Cerebellar cortex (tissue), 1 donor: ENCODE measurements at regions not wholly inside any gene's neighbourhood (a gene's known extent, or its start where the extent isn't known, plus 50 kb on each side); places are given as distances from the start of the nearest gene placed in this dataset.
"Not testable (repeated sequence)": the region's sequence is repeated elsewhere in the genome, so short reads cannot be mapped to it uniquely, and the experiment has no call there.

Source experiments
- DNase-seq: peaks from one replicate; pipeline ENCODE4 v3.0.0-alpha.2; 2015; ENCODE audit warnings: low spot score

DNA sequence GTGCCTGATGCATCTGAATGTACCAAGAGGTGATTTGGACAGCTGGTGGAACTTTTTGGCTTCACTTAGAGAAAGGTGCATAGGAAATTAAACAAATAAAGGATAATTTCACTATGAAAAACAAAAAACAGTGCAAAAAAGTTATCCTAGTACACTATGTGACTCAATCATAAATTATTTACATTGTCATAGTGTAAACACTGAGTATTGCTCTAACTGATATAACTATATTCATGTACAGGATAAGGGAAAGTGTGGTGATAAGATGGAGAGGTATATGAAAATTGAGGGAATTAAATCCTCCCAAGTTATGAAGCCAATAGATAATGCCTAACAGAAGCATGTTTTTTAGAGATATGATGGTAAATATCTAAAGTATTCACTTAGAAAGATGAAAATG is 50.2 kb upstream of the CPNE4 start:
- DNase-seq = no peak

- DNase-seq = no peak
Measured at GRCh38 chr3:132087356-132087755, 52.5 kb upstream of the CPNE4 start.

GRCh38 chr3:132088291-132088690 is 53.5 kb upstream of the CPNE4 start:
- no peak for DNase-seq

GRCh38 chr3:132090921-132091320 is 56.1 kb upstream of the CPNE4 start:
- DNase-seq = no peak

DNA sequence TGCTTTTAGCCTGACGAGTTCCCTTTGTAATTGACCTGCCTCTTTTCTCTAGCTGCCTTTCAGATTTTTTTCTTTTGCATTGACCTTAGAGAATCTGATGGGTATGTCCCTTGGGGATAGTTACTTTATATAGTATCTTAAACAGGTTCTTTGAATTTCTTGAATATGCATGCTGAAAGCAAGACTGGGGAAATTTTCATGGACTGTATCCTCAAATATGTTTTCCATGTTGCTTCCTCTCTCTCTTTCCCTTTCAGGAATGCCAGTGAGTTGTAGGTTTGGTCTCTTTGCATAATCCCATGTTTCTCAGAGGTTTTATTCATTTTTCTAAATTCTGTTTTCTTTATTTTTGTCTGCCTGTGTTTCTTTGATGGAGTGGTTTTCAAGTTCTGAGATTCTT is 81.8 kb upstream of the CPNE4 start:
- no peak for DNase-seq

DNA sequence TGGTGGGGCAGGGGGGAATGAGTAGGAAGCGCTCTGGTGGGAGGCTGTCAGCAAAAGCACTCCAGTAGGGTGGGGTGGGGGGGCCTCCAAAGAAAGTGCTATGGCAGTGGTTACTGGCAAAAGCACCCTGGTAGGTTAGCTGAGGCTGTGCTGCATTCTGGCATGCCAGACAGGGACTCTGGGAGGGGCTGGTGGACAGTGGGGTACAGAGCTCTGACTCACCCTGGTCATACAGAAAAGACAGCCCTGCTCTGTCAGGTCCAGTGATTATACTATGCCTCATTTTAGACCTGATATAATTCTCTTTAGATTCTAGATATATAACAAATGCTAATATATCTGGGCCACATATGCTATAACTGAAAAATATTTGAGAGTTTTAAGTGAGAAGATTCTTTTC is 82.8 kb upstream of the CPNE4 start:
- no peak for DNase-seq

GRCh38 chr3:132119531-132119930 is 84.7 kb upstream of the CPNE4 start:
- DNase-seq = no peak

- no peak for DNase-seq
Measured at GRCh38 chr3:132124096-132124495, 89.3 kb upstream of the CPNE4 start.

- DNase-seq = no peak
Measured at GRCh38 chr3:132124651-132125284, 90.0 kb upstream of the CPNE4 start.

GRCh38 chr3:132134611-132135010 is 99.8 kb upstream of the CPNE4 start:
- DNase-seq = no peak

DNA sequence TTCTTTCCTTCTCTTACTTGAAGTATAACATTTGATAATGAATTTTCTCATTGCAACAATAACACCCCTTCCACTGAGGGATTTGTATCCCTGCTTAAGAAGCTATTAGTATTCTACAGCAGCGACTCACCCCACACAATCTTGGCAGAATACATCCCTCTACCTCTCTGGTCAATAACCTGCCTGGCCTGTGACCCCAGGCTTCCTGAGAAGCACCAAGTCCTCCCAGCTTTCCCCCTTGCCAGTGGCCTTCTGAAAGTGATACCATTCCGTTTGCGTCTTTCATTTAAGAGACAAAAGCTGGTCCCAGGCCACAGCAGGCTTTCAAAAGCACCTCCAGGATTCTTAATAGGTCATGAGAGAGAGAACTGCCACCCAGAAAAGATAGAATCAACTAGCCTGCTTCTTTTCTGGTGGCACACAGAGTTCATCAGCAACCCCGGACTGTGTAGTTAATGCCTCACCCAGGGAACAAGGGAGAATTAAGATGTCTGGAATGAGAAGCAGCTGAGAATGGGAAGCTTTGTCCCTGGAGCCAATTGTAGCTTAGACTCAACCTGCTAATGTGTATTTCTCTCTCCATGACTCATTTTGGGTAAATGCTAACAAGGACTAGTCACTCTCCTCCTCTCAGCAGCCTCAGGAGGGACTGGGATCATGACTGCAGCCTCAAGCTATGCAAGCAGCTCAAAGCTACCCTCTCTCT is 101.0 kb upstream of the CPNE4 start:
- DNase-seq = no peak

- DNase-seq = no peak
Measured at GRCh38 chr3:132136334-132136716, 101.5 kb upstream of the CPNE4 start.

DNA sequence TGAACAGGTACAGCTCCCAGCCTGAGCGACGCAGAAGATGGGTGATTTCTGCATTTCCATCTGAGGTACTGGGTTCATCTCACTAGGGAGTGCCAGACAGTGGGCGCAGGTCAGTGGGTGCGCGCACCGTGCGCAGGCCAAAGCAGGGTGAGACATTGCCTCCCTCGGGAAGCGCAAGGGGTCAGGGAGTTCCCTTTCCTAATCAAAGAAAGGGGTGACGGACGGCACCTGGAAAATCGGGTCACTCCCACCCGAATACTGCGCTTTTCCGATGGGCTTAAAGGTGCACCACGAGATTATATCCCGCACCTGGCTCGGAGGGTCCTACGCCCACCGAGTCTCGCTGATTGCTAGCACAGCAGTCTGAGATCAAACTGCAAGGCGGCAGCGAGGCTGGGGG is 102.1 kb upstream of the CPNE4 start:
- not testable (repeated sequence) for DNase-seq

GRCh38 chr3:132145833-132146232 is 111.0 kb upstream of the CPNE4 start:
- no peak for DNase-seq

DNA sequence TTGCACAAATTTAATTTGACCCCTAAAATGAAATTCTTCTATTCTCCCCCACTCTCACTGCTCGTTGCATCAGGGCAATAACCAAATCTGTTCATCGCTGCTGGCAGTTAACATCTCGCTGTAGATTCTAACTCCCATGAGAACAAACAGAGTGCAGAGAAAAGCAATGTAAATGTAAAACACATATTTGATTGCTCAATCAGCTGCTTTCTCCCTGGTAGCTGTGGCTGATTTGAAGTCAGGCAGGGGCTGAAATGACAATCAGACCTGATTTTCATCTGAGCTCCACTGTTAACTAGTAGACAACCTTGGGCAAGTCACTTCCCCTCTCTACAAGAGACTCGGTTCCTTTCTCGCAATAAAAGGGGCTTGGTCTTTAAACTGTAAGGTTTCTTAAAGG is 119.8 kb upstream of the CPNE4 start:
- no peak for DNase-seq

- DNase-seq = no peak
Measured at GRCh38 chr3:132159145-132159544, 124.3 kb upstream of the CPNE4 start.

DNA sequence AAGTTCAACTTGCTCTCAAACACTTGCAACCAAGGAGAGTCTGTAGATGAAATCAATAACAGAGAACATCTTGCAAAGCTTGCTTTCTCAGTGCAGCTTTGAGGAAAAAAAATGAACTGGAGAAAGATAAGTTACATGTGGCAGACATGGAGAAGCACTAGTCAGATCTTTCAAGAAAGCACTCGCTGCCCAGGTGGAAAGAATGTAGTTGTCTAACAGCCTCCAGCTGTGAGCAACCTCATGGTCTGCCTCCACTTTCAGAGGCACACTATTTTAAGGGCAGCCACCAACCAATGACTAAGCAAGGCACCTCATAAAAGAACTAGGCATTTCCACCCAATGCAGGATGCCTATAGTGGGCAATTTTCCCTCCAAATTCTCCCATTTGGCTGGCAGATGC is 125.4 kb upstream of the CPNE4 start:
- no peak for DNase-seq

DNA sequence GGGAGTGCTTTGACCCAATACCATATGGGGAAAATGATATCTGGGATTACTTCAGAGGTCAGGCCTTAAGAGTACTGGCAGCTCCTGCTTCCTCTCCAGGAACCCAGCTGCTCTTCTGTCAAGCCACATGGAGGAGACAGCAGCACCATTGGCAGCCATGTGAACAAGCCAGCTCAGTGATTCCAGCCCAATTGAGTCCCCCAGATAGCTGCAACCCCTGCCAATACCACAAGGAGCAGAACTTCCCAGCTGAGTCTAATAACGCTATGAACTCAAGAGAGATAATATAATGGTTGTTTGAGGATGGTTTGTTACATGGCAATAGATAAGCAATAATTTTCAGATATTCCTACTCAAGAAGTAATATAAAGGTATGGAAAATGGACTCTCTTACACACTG is 126.8 kb upstream of the CPNE4 start:
- no peak for DNase-seq

- no peak for DNase-seq
Measured at GRCh38 chr3:132164469-132165092, 129.8 kb upstream of the CPNE4 start.

- DNase-seq = no peak
Measured at GRCh38 chr3:132167870-132168269, 133.1 kb upstream of the CPNE4 start.

DNA sequence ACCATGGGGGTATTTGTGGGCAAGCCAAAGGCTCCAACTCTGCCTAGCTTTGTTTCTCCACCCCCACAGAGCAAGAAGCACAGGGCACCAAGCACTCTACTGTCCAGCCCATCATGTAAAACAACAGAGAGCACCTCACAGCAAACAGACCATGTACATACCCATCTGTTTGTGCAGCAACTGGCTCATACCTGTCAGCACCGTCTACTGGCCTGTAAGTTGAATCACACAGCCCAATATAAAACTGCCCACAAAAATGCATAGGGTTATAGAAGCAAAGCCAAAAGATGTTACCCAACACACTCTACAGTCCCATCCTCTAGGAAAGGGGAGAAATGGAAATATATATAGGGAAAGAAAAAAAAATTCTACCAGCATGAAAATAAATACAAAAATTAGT is 139.7 kb upstream of the CPNE4 start:
- DNase-seq = no peak

DNA sequence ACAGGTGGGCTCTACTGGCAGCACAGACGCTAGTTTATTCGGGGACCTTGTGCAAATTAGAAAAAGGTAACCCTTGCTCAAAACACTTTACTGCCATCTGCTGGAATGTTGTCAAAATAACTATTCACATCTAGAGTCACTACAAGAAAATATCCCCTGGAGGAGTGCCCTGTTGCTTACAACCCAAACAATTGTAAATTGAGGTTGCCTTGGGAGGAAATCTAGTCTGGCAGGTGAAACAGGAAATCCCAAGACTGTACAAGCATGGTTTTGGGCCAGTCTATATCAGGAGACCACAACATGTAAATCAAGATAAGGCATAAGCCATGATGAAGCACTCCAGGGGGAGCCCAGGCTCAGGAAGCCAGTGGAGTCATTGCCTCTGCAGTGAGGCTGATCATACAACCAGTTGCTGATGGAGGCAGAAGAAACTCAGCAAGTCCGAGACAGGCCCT is 136.8 kb upstream of the ACP3 start:
- DNase-seq = peak; percentile 31

- no peak for DNase-seq
Measured at GRCh38 chr3:132183811-132184210, 133.4 kb upstream of the ACP3 start.

- no peak for DNase-seq
Measured at GRCh38 chr3:132187746-132188145, 129.5 kb upstream of the ACP3 start.
